RWPE1 (cell line): ENCODE measurements at regions not wholly inside any gene's neighbourhood (a gene's known extent, or its start where the extent isn't known, plus 50 kb on each side); places are given as distances from the start of the nearest gene placed in this dataset.

Experiments
- CTCF ChIA-PET: fragments of 350-600 bp; sonication (Branson Sonifier 250); formaldehyde crosslinking; extraction: SDS; loops from one replicate; lab custom pipeline; 2021; lab: Yijun Ruan, JAX
- POLR2A ChIA-PET: fragments of 400-600 bp; formaldehyde crosslinking; extraction: SDS; loops from one replicate; lab custom pipeline; 2020; ENCODE audit warnings: antibody characterized with exemption; ENCODE audit not compliant: low non-redundant PET; lab: Yijun Ruan, JAX
- DNase-seq: peaks from one replicate; pipeline ENCODE4 v3.0.0; 2012; ENCODE audit warnings: low spot score
- H3K27ac ChIP-seq: fragments of 450-650 bp; 2 replicates; pipeline ENCODE4 v1.5.1; 2017
- CTCF ChIP-seq: fragments of 450-650 bp; conservative IDR thresholded peaks from 2 replicates; pipeline ENCODE4 v1.5.1; 2017; ENCODE audit warnings: low read depth, mild to moderate bottlenecking

GRCh38 chr20:4593149-4593525 lies 93.1 kb upstream of the PRNP start:
- no peak for TF ChIP-seq CTCF
- no peak for DNase-seq
- no peak overlapping the region for H3K27ac ChIP-seq
- ChIA-PET POLR2A (no interaction called here), CTCF (interaction anchor here (0.5 to 1.1 kb wide), 2 partner anchors 143 to 407 kb away, joined by 3 read pairs; no protein-coding TSS in a partner anchor)

GRCh38 chr20:4592316-4593148 lies 93.7 kb upstream of the PRNP start:
- ChIA-PET POLR2A (no interaction called here), CTCF (interaction anchor here (0.5 to 1.3 kb wide), 9 partner anchors 31 to 1507 kb away, joined by 3 to 5 read pairs (median 3); no protein-coding TSS in a partner anchor)
- peak overlapping the region; percentile 21 for H3K27ac ChIP-seq
- peak; percentile 99 for TF ChIP-seq CTCF
- DNase-seq, result peak; percentile 62

DNA sequence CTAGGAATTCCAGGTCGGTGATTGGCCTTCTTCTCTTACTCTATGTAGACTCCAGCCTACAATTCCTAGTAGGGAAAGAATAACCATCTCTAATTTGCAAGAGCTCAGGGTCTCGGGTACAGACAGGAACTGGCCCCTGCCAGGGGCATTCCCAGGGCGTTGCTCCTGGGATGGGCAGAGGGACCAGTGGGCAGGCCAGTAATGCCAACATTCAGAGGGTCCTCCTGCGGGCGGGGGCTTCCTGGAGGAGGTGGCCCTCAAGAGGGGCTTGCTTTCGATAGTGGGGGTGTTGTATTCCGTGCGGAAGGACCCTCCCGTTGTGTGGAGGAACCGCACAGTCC lies 94.3 kb upstream of the PRNP start:
- TF ChIP-seq CTCF, result no peak
- CTCF ChIA-PET, result interaction anchor here (0.5 to 1.3 kb wide), 8 partner anchors 30 to 1506 kb away, joined by 3 to 5 read pairs (median 3); no protein-coding TSS in a partner anchor
- no peak overlapping the region for H3K27ac ChIP-seq
- DNase-seq, result no peak
- POLR2A ChIA-PET, result no interaction called here

GRCh38 chr20:4585758-4586157 lies 100.5 kb upstream of the PRNP start:
- CTCF ChIA-PET, result interaction anchor here (0.5 to 1.2 kb wide), 2 partner anchors 79 to 106 kb away, joined by 3 read pairs; no protein-coding TSS in a partner anchor
- peak overlapping the region; percentile 61 for H3K27ac ChIP-seq
- POLR2A ChIA-PET, result no interaction called here
- no peak for TF ChIP-seq CTCF
- no peak for DNase-seq

DNA sequence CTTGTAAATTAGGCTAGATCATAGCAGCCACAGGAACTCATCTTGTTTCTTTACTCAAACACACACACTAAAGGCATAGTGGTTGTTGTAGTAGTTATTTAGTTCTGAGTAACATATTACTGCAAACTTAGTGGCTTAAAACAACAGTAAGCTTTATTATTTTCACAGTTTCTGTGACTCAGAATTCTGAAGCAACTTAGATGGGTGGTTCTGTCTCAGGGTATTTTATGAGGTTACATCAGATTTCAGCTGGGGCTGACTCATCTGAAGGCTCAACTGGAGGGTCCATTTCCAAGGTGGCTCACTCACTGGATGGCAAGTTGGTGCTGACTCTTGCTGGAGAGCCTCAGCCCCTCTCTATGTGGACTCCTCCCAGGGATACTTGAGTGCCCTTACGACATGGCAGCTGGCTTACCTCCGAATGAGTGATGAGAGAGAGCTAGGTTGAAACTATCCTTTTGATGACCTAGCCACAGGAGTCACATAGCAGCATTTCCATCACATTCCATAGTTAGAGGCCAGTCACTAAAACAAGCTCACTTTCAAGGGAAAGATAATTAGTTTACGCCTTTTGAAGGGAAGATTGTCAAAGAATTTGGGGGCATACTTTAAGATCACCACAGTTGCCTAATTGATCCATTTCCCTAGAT lies 101.0 kb upstream of the PRNP start:
- ChIA-PET POLR2A (no interaction called here), CTCF (interaction anchor here (0.5 to 1.2 kb wide), 3 partner anchors 78 to 240 kb away, joined by 3 read pairs; no protein-coding TSS in a partner anchor)
- TF ChIP-seq CTCF, result no peak
- peak; percentile 46 for DNase-seq
- H3K27ac ChIP-seq, result peak overlapping the region; percentile 61

- CTCF ChIA-PET, result interaction anchor here (1.0 to 1.2 kb wide), 2 partner anchors 105 to 239 kb away, joined by 3 read pairs; no protein-coding TSS in a partner anchor
- POLR2A ChIA-PET, result no interaction called here
- no peak for DNase-seq
- TF ChIP-seq CTCF, result no peak
- peak overlapping the region; percentile 50 for H3K27ac ChIP-seq
Observed at GRCh38 chr20:4584510-4584909, 101.7 kb upstream of the PRNP start.
